Colonic mucosa (tissue), 4 donors: ENCODE measurements at regions not wholly inside any gene's neighbourhood (a gene's known extent, or its start where the extent isn't known, plus 50 kb on each side); places are given as distances from the start of the nearest gene placed in this dataset.

Experiments used
- DNase-seq: peaks from one replicate; pipeline ENCODE4 v3.0.0-alpha.2; 2020
- H3K27ac ChIP-seq: fragments of 200-600 bp; one replicate; pipeline ENCODE4 v1.8.0; 2021
- H3K27me3 ChIP-seq: fragments of 200-600 bp; one replicate; pipeline ENCODE4 v1.8.0; 2021
- H3K36me3 ChIP-seq: fragments of 200-600 bp; one replicate; pipeline ENCODE4 v1.8.0; 2021
- H3K4me1 ChIP-seq: fragments of 200-600 bp; one replicate; pipeline ENCODE4 v1.8.0; 2021; ENCODE audit warnings: mild to moderate bottlenecking
- H3K4me3 ChIP-seq: fragments of 200-600 bp; one replicate; pipeline ENCODE4 v1.8.0; 2021
- H3K9ac ChIP-seq, 2 donors: one replicate each; pipeline ENCODE4 v1.7.0; 2013; ENCODE audit warnings: control low read depth in 2 of 2, low read depth in 2 of 2, low read length in 2 of 2
- H3K9me3 ChIP-seq: fragments of 200-600 bp; one replicate; pipeline ENCODE4 v1.8.0; 2021
- intact Hi-C: fragments of 100-400 bp; cut with DNase I; formaldehyde crosslinking; loops from one replicate; pipeline ENCODE4 v1.14.1; 2022
- TF ChIP-seq, protein P1 (sequence below): fragments of 200-600 bp; IDR thresholded peaks from one replicate; pipeline ENCODE4 v1.8.0; 2022; ENCODE audit warnings: antibody characterized with exemption, mild to moderate bottlenecking
- donor health status: healthy.
- donor health status: DM: no; HTN: no; CAD: no.
- donor health status: DM: no; HTN: no; CAD: no.

GRCh38 chr17:53186001-53186400 is 636.7 kb upstream of the KIF2B start:
- TF ChIP-seq, protein P1, sequence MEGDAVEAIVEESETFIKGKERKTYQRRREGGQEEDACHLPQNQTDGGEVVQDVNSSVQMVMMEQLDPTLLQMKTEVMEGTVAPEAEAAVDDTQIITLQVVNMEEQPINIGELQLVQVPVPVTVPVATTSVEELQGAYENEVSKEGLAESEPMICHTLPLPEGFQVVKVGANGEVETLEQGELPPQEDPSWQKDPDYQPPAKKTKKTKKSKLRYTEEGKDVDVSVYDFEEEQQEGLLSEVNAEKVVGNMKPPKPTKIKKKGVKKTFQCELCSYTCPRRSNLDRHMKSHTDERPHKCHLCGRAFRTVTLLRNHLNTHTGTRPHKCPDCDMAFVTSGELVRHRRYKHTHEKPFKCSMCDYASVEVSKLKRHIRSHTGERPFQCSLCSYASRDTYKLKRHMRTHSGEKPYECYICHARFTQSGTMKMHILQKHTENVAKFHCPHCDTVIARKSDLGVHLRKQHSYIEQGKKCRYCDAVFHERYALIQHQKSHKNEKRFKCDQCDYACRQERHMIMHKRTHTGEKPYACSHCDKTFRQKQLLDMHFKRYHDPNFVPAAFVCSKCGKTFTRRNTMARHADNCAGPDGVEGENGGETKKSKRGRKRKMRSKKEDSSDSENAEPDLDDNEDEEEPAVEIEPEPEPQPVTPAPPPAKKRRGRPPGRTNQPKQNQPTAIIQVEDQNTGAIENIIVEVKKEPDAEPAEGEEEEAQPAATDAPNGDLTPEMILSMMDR, result no peak
- Histone ChIP-seq H3K36me3 (no peaks in the 10 kb centered on the region), H3K9me3 (no peaks in the 10 kb centered on the region), H3K27ac (no peak overlapping the region), H3K4me1 (no peaks in the 10 kb centered on the region), H3K27me3 (no peaks in the 10 kb centered on the region), H3K9ac (no peak overlapping the region), H3K4me3 (no peak overlapping the region)
- DNase-seq, result no peak
- intact Hi-C loops, result no loop called here

- Histone ChIP-seq H3K9ac (no peak overlapping the region), H3K36me3 (no peaks in the 10 kb centered on the region), H3K4me1 (no peaks in the 10 kb centered on the region), H3K4me3 (no peak overlapping the region), H3K27me3 (no peaks in the 10 kb centered on the region), H3K9me3 (no peaks in the 10 kb centered on the region), H3K27ac (no peak overlapping the region)
- intact Hi-C loops, result no loop called here
- DNase-seq, result no peak
- TF ChIP-seq, protein P1, result no peak
Observed at GRCh38 chr17:53176629-53177028, 646.1 kb upstream of the KIF2B start.

GRCh38 chr17:53168413-53168812 is 654.3 kb upstream of the KIF2B start:
- no peaks in the 10 kb centered on the region for H3K4me1 ChIP-seq
- no peak overlapping the region for H3K4me3 ChIP-seq
- no peak overlapping the region for H3K9ac ChIP-seq
- DNase-seq, result no peak
- TF ChIP-seq, protein P1, result no peak
- H3K36me3 ChIP-seq, result no peaks in the 10 kb centered on the region
- H3K9me3 ChIP-seq, result no peaks in the 10 kb centered on the region
- no peak overlapping the region for H3K27ac ChIP-seq
- H3K27me3 ChIP-seq, result no peaks in the 10 kb centered on the region
- intact Hi-C loops, result no loop called here

DNA sequence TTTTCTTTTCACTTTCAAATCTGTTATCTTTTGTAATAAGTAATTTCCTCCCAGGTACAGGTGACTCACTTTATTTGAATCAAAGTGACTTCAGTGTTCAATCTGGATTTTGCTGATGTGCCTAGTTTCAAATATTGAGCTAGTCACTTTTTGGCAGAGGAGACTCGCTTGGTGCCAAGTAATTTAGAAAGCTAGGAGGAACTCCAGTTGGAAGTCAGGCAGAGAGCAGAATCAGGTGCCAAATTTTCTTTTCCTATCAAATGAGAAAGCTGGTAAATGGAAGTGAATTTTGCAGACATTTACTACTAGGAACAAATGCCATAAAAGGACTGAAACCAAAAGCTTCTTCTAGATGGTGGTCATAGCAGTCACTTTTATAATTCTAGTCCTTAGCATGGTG is 656.0 kb upstream of the KIF2B start:
- Histone ChIP-seq H3K9ac (no peak overlapping the region), H3K4me1 (no peaks in the 10 kb centered on the region), H3K27me3 (no peaks in the 10 kb centered on the region), H3K9me3 (no peaks in the 10 kb centered on the region), H3K4me3 (no peak overlapping the region), H3K27ac (no peak overlapping the region), H3K36me3 (no peaks in the 10 kb centered on the region)
- TF ChIP-seq, protein P1, result no peak
- intact Hi-C loops, result no loop called here
- DNase-seq, result no peak

DNA sequence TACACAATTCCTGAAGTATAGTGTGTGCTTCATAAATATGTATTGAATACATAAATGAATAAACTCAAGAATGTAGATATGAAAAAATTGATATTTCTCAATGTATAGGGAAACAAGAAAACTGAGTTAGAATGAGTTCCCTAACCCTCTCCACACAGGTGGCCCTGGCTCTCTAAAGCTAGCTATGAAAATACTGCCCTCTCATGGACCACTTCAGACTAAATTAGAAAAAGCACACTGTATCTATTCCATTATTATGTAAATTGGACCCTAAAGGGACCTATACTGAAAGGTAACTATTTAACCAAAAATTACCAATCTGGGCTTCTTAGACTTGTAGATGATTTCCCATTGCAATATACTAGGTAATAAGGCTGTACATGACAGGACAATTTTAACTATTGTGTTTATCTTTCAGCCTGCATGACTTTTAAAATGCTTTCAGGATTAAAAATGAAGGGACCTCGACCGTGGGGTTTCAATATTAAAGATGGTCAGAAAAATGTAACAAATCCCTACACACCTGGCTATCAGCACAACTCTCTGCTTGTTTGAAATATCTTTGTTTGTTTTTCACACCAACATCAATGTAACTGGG is 672.5 kb upstream of the KIF2B start:
- H3K36me3 ChIP-seq, result no peaks in the 10 kb centered on the region
- no peak overlapping the region for H3K9ac ChIP-seq
- no peak overlapping the region for H3K4me3 ChIP-seq
- H3K27me3 ChIP-seq, result no peaks in the 10 kb centered on the region
- no peaks in the 10 kb centered on the region for H3K4me1 ChIP-seq
- intact Hi-C loops, result no loop called here
- no peak overlapping the region for H3K27ac ChIP-seq
- TF ChIP-seq, protein P1, result no peak
- no peak for DNase-seq
- H3K9me3 ChIP-seq, result no peaks in the 10 kb centered on the region

DNA sequence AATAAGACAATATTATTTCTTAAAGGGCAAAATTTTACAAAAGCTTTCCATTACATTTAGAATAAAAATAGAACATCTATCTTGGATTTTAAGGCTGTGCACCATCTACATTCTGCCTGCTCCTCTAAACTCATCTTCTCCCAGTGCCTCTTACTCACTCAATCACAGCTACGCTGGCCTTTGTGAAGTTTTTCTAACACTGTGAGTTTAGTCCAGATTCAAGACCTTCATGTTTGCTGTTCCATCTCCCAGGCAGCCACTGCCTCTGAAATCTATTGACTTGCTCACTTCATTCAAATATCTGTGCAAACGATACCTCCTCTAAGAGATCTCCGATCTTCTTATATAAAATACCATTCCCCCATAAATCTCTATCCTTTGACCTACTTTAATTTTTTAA is 673.4 kb upstream of the KIF2B start:
- intact Hi-C loops, result no loop called here
- H3K27me3 ChIP-seq, result no peaks in the 10 kb centered on the region
- no peak overlapping the region for H3K9ac ChIP-seq
- TF ChIP-seq, protein P1, result no peak
- H3K4me3 ChIP-seq, result no peak overlapping the region
- H3K36me3 ChIP-seq, result no peaks in the 10 kb centered on the region
- H3K9me3 ChIP-seq, result no peaks in the 10 kb centered on the region
- no peaks in the 10 kb centered on the region for H3K4me1 ChIP-seq
- DNase-seq, result no peak
- no peak overlapping the region for H3K27ac ChIP-seq
